ENCODE measurements at regions not wholly inside any gene's neighbourhood (a gene's known extent, or its start where the extent isn't known, plus 50 kb on each side); places are given as distances from the start of the nearest gene placed in this dataset.

DNA sequence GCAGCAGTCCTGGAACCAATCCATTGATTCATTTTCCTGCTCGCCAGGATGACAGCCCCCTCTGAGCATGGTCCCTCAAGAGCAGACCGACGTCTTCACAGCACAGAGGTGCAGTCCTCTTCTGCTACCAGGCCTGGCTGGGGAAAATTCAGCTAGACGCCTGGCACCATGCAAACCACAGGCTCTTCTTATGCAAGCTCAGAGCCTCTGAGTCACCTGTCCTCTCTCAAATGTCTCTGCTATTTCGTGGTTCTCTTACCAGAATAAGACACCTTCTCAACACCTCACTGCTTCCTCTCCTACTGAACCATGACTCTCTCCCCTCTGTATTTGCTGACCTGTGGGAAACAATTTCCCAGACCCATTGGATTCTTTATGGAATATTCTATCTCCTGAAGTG is 79.8 kb upstream of the CYRIA start:
- H3K4me1 Mint-ChIP-seq, result peaks cover 0 to 17% (median 0%) of the 10 kb centered on the region in 7 donors
- H3K27ac Mint-ChIP-seq, result no peak overlapping the region
- H3K4me1 ChIP-seq (ENCODE audit: control insufficient read depth in 2 of 2, insufficient read depth in 2 of 2, low read length in 2 of 2), result no peaks in the 10 kb centered on the region
- CTCF ChIA-PET, result interaction anchor here (1.2 kb wide), 1 partner anchor 11 kb away, joined by 3 read pairs; no protein-coding TSS in a partner anchor
- ATAC-seq, result no peak
- DNase-seq, result no peak
- intact Hi-C loops (cut with micrococcal nuclease), result no loop called here
- no peaks in the 10 kb centered on the region for H3K27me3 ChIP-seq (ENCODE audit: control insufficient read depth in 2 of 2, insufficient read depth in 2 of 2, low read length in 2 of 2)
- peaks cover 0 to 4% (median 0%) of the 10 kb centered on the region in 5 donors for H3K36me3 Mint-ChIP-seq
- no peaks in the 10 kb centered on the region for H3K9me3 ChIP-seq (ENCODE audit: control insufficient read depth in 2 of 3, low read length in 3 of 3)
- peaks cover 0 to 2% (median 0%) of the 10 kb centered on the region in 11 donors for H3K9me3 Mint-ChIP-seq
- POLR2A ChIA-PET, result no interaction called here
- peaks cover 3 to 32% (median 8%) of the 10 kb centered on the region in 5 donors for H3K27me3 Mint-ChIP-seq
- H3K4me3 Mint-ChIP-seq, result no peak overlapping the region
- H3K4me3 ChIP-seq (ENCODE audit: low read length), result no peak overlapping the region
- H3K36me3 ChIP-seq (ENCODE audit: control insufficient read depth in 2 of 3, insufficient read depth in 3 of 3, low read length in 3 of 3), result no peaks in the 10 kb centered on the region
- no peak overlapping the region for H3K27ac ChIP-seq (ENCODE audit: low read depth, low read length)

GRCh38 chr2:16744521-16744920 is 78.9 kb upstream of the CYRIA start:
- no peaks in the 10 kb centered on the region for H3K9me3 ChIP-seq (ENCODE audit: control insufficient read depth in 2 of 3, low read length in 3 of 3)
- Mint-ChIP-seq H3K27ac (no peak overlapping the region), H3K4me3 (no peak overlapping the region), H3K9me3 (peaks cover 0 to 2% (median 0%) of the 10 kb centered on the region in 11 donors), H3K36me3 (peaks cover 0 to 4% (median 0%) of the 10 kb centered on the region in 5 donors), H3K4me1 (peaks cover 0 to 17% (median 0%) of the 10 kb centered on the region in 7 donors), H3K27me3 (peaks cover 3 to 32% (median 11%) of the 10 kb centered on the region in 5 donors)
- DNase-seq, result no peak
- POLR2A ChIA-PET, result no interaction called here
- H3K36me3 ChIP-seq (ENCODE audit: control insufficient read depth in 2 of 3, insufficient read depth in 3 of 3, low read length in 3 of 3), result no peaks in the 10 kb centered on the region
- H3K4me1 ChIP-seq (ENCODE audit: control insufficient read depth in 2 of 2, insufficient read depth in 2 of 2, low read length in 2 of 2), result no peaks in the 10 kb centered on the region
- H3K27ac ChIP-seq (ENCODE audit: low read depth, low read length), result no peak overlapping the region
- CTCF ChIA-PET, result interaction anchor here (1.2 kb wide), 1 partner anchor 12 kb away, joined by 3 read pairs; no protein-coding TSS in a partner anchor
- intact Hi-C loops (cut with micrococcal nuclease), result no loop called here
- H3K27me3 ChIP-seq (ENCODE audit: control insufficient read depth in 2 of 2, insufficient read depth in 2 of 2, low read length in 2 of 2), result no peaks in the 10 kb centered on the region
- no peak for ATAC-seq
- H3K4me3 ChIP-seq (ENCODE audit: low read length), result no peak overlapping the region

DNA sequence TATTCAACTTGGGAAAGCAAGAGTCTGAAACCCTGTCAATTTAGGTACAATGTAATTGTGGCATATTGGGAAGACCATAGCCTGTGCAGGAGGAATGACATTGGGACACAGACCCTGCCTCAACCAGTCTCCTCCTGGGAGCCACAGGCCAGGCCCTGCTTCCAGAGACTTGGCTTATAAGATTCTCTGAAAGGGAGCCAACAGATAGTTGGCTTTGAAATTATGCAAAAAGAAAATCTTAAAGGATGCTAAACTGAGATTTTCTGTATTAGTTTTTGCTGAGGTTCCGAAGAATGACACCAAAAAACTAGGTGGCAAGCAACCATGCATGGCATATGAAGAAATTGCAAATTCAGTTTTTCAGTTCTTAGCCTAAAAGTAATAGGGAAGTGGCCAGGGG is 76.4 kb upstream of the CYRIA start:
- no peak overlapping the region for H3K27ac ChIP-seq (ENCODE audit: low read depth, low read length)
- CTCF ChIA-PET, result no interaction called here

GRCh38 chr2:16741498-16741897 is 75.9 kb upstream of the CYRIA start:
- CTCF ChIA-PET, result no interaction called here
- no peak overlapping the region for H3K27ac Mint-ChIP-seq
- no peaks in the 10 kb centered on the region for H3K36me3 ChIP-seq (ENCODE audit: control insufficient read depth in 2 of 3, insufficient read depth in 3 of 3, low read length in 3 of 3)

More for the DNA sequence above, 76.4 kb upstream of the CYRIA start:
- ATAC-seq (no peak), DNase-seq (no peak)
- H3K27ac Mint-ChIP-seq, result no peak overlapping the region
- H3K9me3 ChIP-seq (ENCODE audit: control insufficient read depth in 2 of 3, low read length in 3 of 3), result no peaks in the 10 kb centered on the region
- H3K4me1 ChIP-seq (ENCODE audit: control insufficient read depth in 2 of 2, insufficient read depth in 2 of 2, low read length in 2 of 2), result no peaks in the 10 kb centered on the region
- peaks cover 0 to 10% (median 0%) of the 10 kb centered on the region in 7 donors for H3K4me1 Mint-ChIP-seq
- H3K27me3 ChIP-seq (ENCODE audit: control insufficient read depth in 2 of 2, insufficient read depth in 2 of 2, low read length in 2 of 2), result no peaks in the 10 kb centered on the region
- H3K4me3 Mint-ChIP-seq, result no peak overlapping the region
- H3K9me3 Mint-ChIP-seq, result peaks cover 0 to 2% (median 0%) of the 10 kb centered on the region in 11 donors
- POLR2A ChIA-PET, result no interaction called here
- no peaks in the 10 kb centered on the region for H3K36me3 ChIP-seq (ENCODE audit: control insufficient read depth in 2 of 3, insufficient read depth in 3 of 3, low read length in 3 of 3)
- H3K36me3 Mint-ChIP-seq, result peaks cover 0 to under 1% (median 0%) of the 10 kb centered on the region in 5 donors
- intact Hi-C loops (cut with micrococcal nuclease), result no loop called here
- peaks cover 3 to 25% (median 4%) of the 10 kb centered on the region in 5 donors for H3K27me3 Mint-ChIP-seq
- H3K4me3 ChIP-seq (ENCODE audit: low read length), result no peak overlapping the region

DNA sequence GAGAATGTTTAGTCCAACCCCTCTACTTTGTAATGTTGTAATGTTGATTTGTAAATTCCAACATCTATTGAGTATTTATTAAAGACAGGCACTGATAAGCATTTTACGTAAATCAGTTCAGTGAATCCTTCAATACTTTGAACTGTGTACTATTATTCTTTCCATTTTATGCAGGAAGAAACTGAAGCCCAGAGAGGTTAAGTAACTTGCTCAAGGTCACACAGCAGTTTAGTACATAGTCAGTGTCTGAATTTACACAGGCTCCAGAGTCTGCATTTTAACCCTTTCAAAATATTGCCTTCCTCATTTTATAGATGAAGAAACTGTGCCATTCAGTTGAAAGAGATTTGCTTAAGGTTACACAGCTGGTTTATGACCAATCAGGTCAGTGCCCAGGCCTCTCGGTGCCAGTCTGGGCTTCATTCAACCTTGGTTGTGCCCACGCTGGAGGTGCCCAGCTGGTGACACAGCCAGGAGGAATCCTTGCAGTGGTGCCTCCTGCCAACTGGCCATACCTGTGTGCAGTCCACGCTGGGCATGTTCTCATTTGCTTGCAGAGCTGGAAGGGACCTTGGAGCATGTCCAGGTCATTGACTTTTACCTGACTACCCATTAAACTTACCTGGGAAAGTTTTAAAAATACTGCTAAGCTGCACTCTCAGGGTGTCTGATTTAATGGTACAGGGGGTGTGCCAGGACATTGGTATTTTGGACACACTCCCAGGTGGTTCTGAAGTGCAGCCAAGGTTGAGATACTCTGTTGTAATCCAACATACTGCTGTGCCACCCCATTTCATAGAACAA is 74.3 kb upstream of the CYRIA start:
- no peak overlapping the region for H3K27ac Mint-ChIP-seq
- Histone ChIP-seq H3K4me3 (ENCODE audit: low read length) (no peak overlapping the region), H3K4me1 (ENCODE audit: control insufficient read depth in 2 of 2, insufficient read depth in 2 of 2, low read length in 2 of 2) (no peaks in the 10 kb centered on the region), H3K27me3 (ENCODE audit: control insufficient read depth in 2 of 2, insufficient read depth in 2 of 2, low read length in 2 of 2) (no peaks in the 10 kb centered on the region), H3K27ac (ENCODE audit: low read depth, low read length) (no peak overlapping the region), H3K36me3 (ENCODE audit: control insufficient read depth in 2 of 3, insufficient read depth in 3 of 3, low read length in 3 of 3) (no peaks in the 10 kb centered on the region), H3K9me3 (ENCODE audit: control insufficient read depth in 2 of 3, low read length in 3 of 3) (no peaks in the 10 kb centered on the region)
- H3K4me3 Mint-ChIP-seq, result no peak overlapping the region
- POLR2A ChIA-PET, result no interaction called here
- peaks cover 0 to 21% (median 6%) of the 10 kb centered on the region in 5 donors for H3K27me3 Mint-ChIP-seq
- intact Hi-C loops (cut with micrococcal nuclease), result no loop called here
- ATAC-seq (no peak), DNase-seq (no peak)
- peaks cover 0 to 2% (median 0%) of the 10 kb centered on the region in 11 donors for H3K9me3 Mint-ChIP-seq
- CTCF ChIA-PET, result no interaction called here
- H3K4me1 Mint-ChIP-seq, result peaks cover 0 to 2% (median 0%) of the 10 kb centered on the region in 7 donors
- H3K36me3 Mint-ChIP-seq, result no peaks in the 10 kb centered on the region

More at GRCh38 chr2:16741498-16741897, 75.9 kb upstream of the CYRIA start:
- Histone ChIP-seq H3K9me3 (ENCODE audit: control insufficient read depth in 2 of 3, low read length in 3 of 3) (no peaks in the 10 kb centered on the region), H3K27me3 (ENCODE audit: control insufficient read depth in 2 of 2, insufficient read depth in 2 of 2, low read length in 2 of 2) (no peaks in the 10 kb centered on the region), H3K27ac (ENCODE audit: low read depth, low read length) (no peak overlapping the region), H3K4me1 (ENCODE audit: control insufficient read depth in 2 of 2, insufficient read depth in 2 of 2, low read length in 2 of 2) (no peaks in the 10 kb centered on the region), H3K4me3 (ENCODE audit: low read length) (no peak overlapping the region)
- H3K9me3 Mint-ChIP-seq, result peaks cover 0 to 2% (median 0%) of the 10 kb centered on the region in 11 donors
- no peak overlapping the region for H3K4me3 Mint-ChIP-seq
- peaks cover 3 to 20% (median 4%) of the 10 kb centered on the region in 5 donors for H3K27me3 Mint-ChIP-seq
- DNase-seq (no peak), ATAC-seq (no peak)
- intact Hi-C loops (cut with micrococcal nuclease), result no loop called here
- POLR2A ChIA-PET, result no interaction called here
- peaks cover 0 to 5% (median 0%) of the 10 kb centered on the region in 7 donors for H3K4me1 Mint-ChIP-seq
- H3K36me3 Mint-ChIP-seq, result no peaks in the 10 kb centered on the region

- no peaks in the 10 kb centered on the region for H3K36me3 Mint-ChIP-seq
- Histone ChIP-seq H3K4me1 (ENCODE audit: control insufficient read depth in 2 of 2, insufficient read depth in 2 of 2, low read length in 2 of 2) (no peaks in the 10 kb centered on the region), H3K27ac (ENCODE audit: low read depth, low read length) (no peak overlapping the region), H3K27me3 (ENCODE audit: control insufficient read depth in 2 of 2, insufficient read depth in 2 of 2, low read length in 2 of 2) (no peaks in the 10 kb centered on the region), H3K9me3 (ENCODE audit: control insufficient read depth in 2 of 3, low read length in 3 of 3) (no peaks in the 10 kb centered on the region), H3K4me3 (ENCODE audit: low read length) (no peak overlapping the region), H3K36me3 (ENCODE audit: control insufficient read depth in 2 of 3, insufficient read depth in 3 of 3, low read length in 3 of 3) (no peaks in the 10 kb centered on the region)
- H3K4me3 Mint-ChIP-seq, result no peak overlapping the region
- DNase-seq (no peak), ATAC-seq (no peak)
- H3K4me1 Mint-ChIP-seq, result peaks cover 0 to 2% (median 0%) of the 10 kb centered on the region in 7 donors
- H3K27me3 Mint-ChIP-seq, result peaks cover 3 to 23% (median 6%) of the 10 kb centered on the region in 5 donors
- intact Hi-C loops (cut with micrococcal nuclease), result no loop called here
- peak overlapping the region in 1 of 9 donors; percentile 41 for H3K27ac Mint-ChIP-seq
- ChIA-PET POLR2A (no interaction called here), CTCF (no interaction called here)
- peaks cover 0 to 2% (median 0%) of the 10 kb centered on the region in 11 donors for H3K9me3 Mint-ChIP-seq
These were observed 73.0 kb upstream of the CYRIA start for GRCh38 chr2:16738361-16739225.

Measured in naive thymus-derived CD4-positive, alpha-beta T cell (primary cell).